Thyroid gland (tissue), 4 donors: ENCODE measurements at regions not wholly inside any gene's neighbourhood (a gene's known extent, or its start where the extent isn't known, plus 50 kb on each side); places are given as distances from the start of the nearest gene placed in this dataset.

Experiments
- CTCF ChIP-seq, 6 experiments: fragments of 200-600 bp in 3 of 6; fragments of 450-650 bp in 3 of 6; sonication (generic) in 3 of 6; IDR thresholded peaks; one replicate each; pipeline ENCODE4 v1.5.1; 2016 to 2019; ENCODE audit warnings: antibody characterized with exemption in 6 of 6, mild to moderate bottlenecking in 2 of 6, inconsistent platforms in 1 of 6, moderate library complexity in 1 of 6
- POLR2A ChIP-seq, 2 donors: fragments of 450-650 bp; IDR thresholded peaks; one replicate each; pipeline ENCODE4 v1.6.1; 2017; ENCODE audit warnings: antibody characterized with exemption in 2 of 2, mild to moderate bottlenecking in 2 of 2, moderate library complexity in 1 of 2

GRCh38 chr3:77859156-77859555, 819.3 kb downstream of the ROBO2 start:
- TF ChIP-seq CTCF (IDR thresholded peaks at IDR 0.05), result no peak
- TF ChIP-seq POLR2A (IDR thresholded peaks at IDR 0.05), result no peak
